GM19238 (cell line): ENCODE measurements at regions not wholly inside any gene's neighbourhood (a gene's known extent, or its start where the extent isn't known, plus 50 kb on each side); places are given as distances from the start of the nearest gene placed in this dataset.
"Not testable (repeated sequence)": the region's sequence is repeated elsewhere in the genome, so short reads cannot be mapped to it uniquely, and the experiment has no call there.

Experiments used
- DNase-seq: peaks from one replicate; pipeline ENCODE4 v3.0.0; 2011; ENCODE audit warnings: low spot score; ENCODE audit not compliant: insufficient read length

GRCh38 chr12:71300772-71301675 is 138.6 kb upstream of the LGR5 start:
- no peak for DNase-seq

GRCh38 chr12:71299541-71300376 is 139.8 kb upstream of the LGR5 start:
- no peak for DNase-seq

GRCh38 chr12:71297930-71298329 is 140.1 kb upstream of the TSPAN8 start:
- DNase-seq = no peak

- DNase-seq = no peak
Measured at GRCh38 chr12:71295953-71296352, 138.2 kb upstream of the TSPAN8 start.

- no peak for DNase-seq
Measured at GRCh38 chr12:71291746-71292145, 133.9 kb upstream of the TSPAN8 start.

- no peak for DNase-seq
Measured at GRCh38 chr12:71283883-71284282, 126.1 kb upstream of the TSPAN8 start.

- DNase-seq = no peak
Measured at GRCh38 chr12:71282925-71283324, 125.1 kb upstream of the TSPAN8 start.

- no peak for DNase-seq
Measured at GRCh38 chr12:71282020-71282419, 124.2 kb upstream of the TSPAN8 start.

- DNase-seq = no peak
Measured at GRCh38 chr12:71281425-71281824, 123.6 kb upstream of the TSPAN8 start.

- no peak for DNase-seq
Measured at GRCh38 chr12:71277866-71278265, 120.1 kb upstream of the TSPAN8 start.

GRCh38 chr12:71276541-71276940 is 118.7 kb upstream of the TSPAN8 start:
- no peak for DNase-seq

- not testable (repeated sequence) for DNase-seq
Measured at GRCh38 chr12:71270794-71271193, 113.0 kb upstream of the TSPAN8 start.

- DNase-seq = no peak
Measured at GRCh38 chr12:71270057-71270456, 112.3 kb upstream of the TSPAN8 start.

GRCh38 chr12:71269281-71269598 is 111.4 kb upstream of the TSPAN8 start:
- DNase-seq = no peak

GRCh38 chr12:71268598-71269280 is 110.9 kb upstream of the TSPAN8 start:
- DNase-seq = no peak

GRCh38 chr12:71266606-71267005 is 108.8 kb upstream of the TSPAN8 start:
- no peak for DNase-seq

GRCh38 chr12:71265731-71266130 is 107.9 kb upstream of the TSPAN8 start:
- not testable (repeated sequence) for DNase-seq

- no peak for DNase-seq
Measured at GRCh38 chr12:71262466-71262865, 104.7 kb upstream of the TSPAN8 start.

GRCh38 chr12:71252473-71252872 is 94.7 kb upstream of the TSPAN8 start:
- DNase-seq = no peak

GRCh38 chr12:71250166-71250565 is 92.4 kb upstream of the TSPAN8 start:
- no peak for DNase-seq

- no peak for DNase-seq
Measured at GRCh38 chr12:71243370-71243769, 85.6 kb upstream of the TSPAN8 start.

- no peak for DNase-seq
Measured at GRCh38 chr12:71242511-71242910, 84.7 kb upstream of the TSPAN8 start.
